HEK293 (cell line): ENCODE measurements at regions not wholly inside any gene's neighbourhood (a gene's known extent, or its start where the extent isn't known, plus 50 kb on each side); places are given as distances from the start of the nearest gene placed in this dataset.
A peak's percentile ranks its signal among the peaks of the same experiment; 100 is the strongest.
"Not testable (repeated sequence)": the region's sequence is repeated elsewhere in the genome, so short reads cannot be mapped to it uniquely, and the experiment has no call there.

ENCODE experiments used
- CTCF ChIA-PET: fragments of 350-600 bp; formaldehyde crosslinking; extraction: SDS; loops from one replicate; lab custom pipeline; 2021; ENCODE audit warnings: antibody characterized with exemption; lab: Yijun Ruan, JAX
- POLR2A ChIA-PET: fragments of 300-600 bp; formaldehyde crosslinking; extraction: SDS; loops from one replicate; lab custom pipeline; 2020; ENCODE audit warnings: antibody characterized with exemption, inconsistent platforms; lab: Yijun Ruan, JAX
- H3K27ac ChIP-seq: fragments of 200-500 bp; sonication (Bioruptor generic); 2 replicates; pipeline ENCODE4 v1.5.1; 2014; ENCODE audit warnings: low read depth, low read length, control low read depth, inconsistent platforms; ENCODE audit errors: extremely low read depth
- H3K36me3 ChIP-seq, 2 experiments: fragments of 200-500 bp in 1 of 2; sonication (Bioruptor generic) in 1 of 2; 1 replicate in 1 of 2; 2 replicates in 1 of 2; pipeline ENCODE4 v1.5.1; 2014 to 2017; ENCODE audit warnings: inconsistent platforms in 2 of 2, low read length in 2 of 2; ENCODE audit not compliant: control insufficient read depth in 2 of 2, insufficient read depth in 1 of 2
- H3K4me1 ChIP-seq: fragments of 200-500 bp; sonication (Bioruptor generic); 2 replicates; pipeline ENCODE4 v1.5.1; 2014; ENCODE audit warnings: mild to moderate bottlenecking, low read length, inconsistent platforms; ENCODE audit not compliant: control insufficient read depth, insufficient read depth
- H3K4me3 ChIP-seq: 2 replicates; pipeline ENCODE4 v1.5.1; 2011; ENCODE audit warnings: low read depth, mild to moderate bottlenecking, control low read depth, low read length, moderate library complexity
- H3K9me3 ChIP-seq: fragments of 200-500 bp; sonication (Bioruptor generic); 2 replicates; pipeline ENCODE4 v1.5.1; 2014; ENCODE audit warnings: low read depth, low read length, inconsistent platforms; ENCODE audit not compliant: control insufficient read depth, insufficient read depth
- GLIS1 ChIP-seq: fragments of 450-650 bp; formaldehyde crosslinking; IDR thresholded peaks from 2 replicates; pipeline ENCODE4 v1.5.1; 2016; ENCODE audit warnings: missing biosample characterization, missing genetic modification characterization
- GLIS2 ChIP-seq: fragments of 450-650 bp; formaldehyde crosslinking; IDR thresholded peaks from 2 replicates; pipeline ENCODE4 v1.5.1; 2016; ENCODE audit warnings: missing biosample characterization, missing genetic modification characterization
- MZF1 ChIP-seq: fragments of 450-650 bp; formaldehyde crosslinking; IDR thresholded peaks from 2 replicates; pipeline ENCODE4 v1.5.1; 2017; ENCODE audit warnings: missing biosample characterization, missing genetic modification characterization, borderline replicate concordance
- PATZ1 ChIP-seq: fragments of 450-650 bp; formaldehyde crosslinking; IDR thresholded peaks from 2 replicates; pipeline ENCODE4 v1.5.1; 2016; ENCODE audit warnings: missing biosample characterization, missing genetic modification characterization
- ZBTB20 ChIP-seq: fragments of 450-650 bp; formaldehyde crosslinking; IDR thresholded peaks from 2 replicates; pipeline ENCODE4 v1.5.1; 2016; ENCODE audit warnings: missing biosample characterization, missing genetic modification characterization
- ZBTB26 ChIP-seq: fragments of 450-650 bp; formaldehyde crosslinking; optimal IDR thresholded peaks from 2 replicates; pipeline ENCODE3; 2016; ENCODE audit warnings: missing biosample characterization, mild to moderate bottlenecking, missing genetic modification characterization
- ZFHX2 ChIP-seq: fragments of 450-650 bp; formaldehyde crosslinking; conservative IDR thresholded peaks from 2 replicates; pipeline ENCODE4 v1.5.1; 2016; ENCODE audit warnings: missing biosample characterization, missing genetic modification characterization
- ZNF561 ChIP-seq: fragments of 450-650 bp; IDR thresholded peaks from 2 replicates; pipeline ENCODE4 v1.5.1; 2018; ENCODE audit warnings: missing biosample characterization, missing genetic modification characterization, borderline replicate concordance
- ZNF692 ChIP-seq: fragments of 450-650 bp; formaldehyde crosslinking; IDR thresholded peaks from 2 replicates; pipeline ENCODE4 v1.5.1; 2016; ENCODE audit warnings: missing biosample characterization, missing genetic modification characterization
- ZSCAN30 ChIP-seq: fragments of 450-650 bp; IDR thresholded peaks from 2 replicates; pipeline ENCODE4 v1.5.1; 2018; ENCODE audit warnings: missing biosample characterization, mild to moderate bottlenecking, missing genetic modification characterization, moderate library complexity

DNA sequence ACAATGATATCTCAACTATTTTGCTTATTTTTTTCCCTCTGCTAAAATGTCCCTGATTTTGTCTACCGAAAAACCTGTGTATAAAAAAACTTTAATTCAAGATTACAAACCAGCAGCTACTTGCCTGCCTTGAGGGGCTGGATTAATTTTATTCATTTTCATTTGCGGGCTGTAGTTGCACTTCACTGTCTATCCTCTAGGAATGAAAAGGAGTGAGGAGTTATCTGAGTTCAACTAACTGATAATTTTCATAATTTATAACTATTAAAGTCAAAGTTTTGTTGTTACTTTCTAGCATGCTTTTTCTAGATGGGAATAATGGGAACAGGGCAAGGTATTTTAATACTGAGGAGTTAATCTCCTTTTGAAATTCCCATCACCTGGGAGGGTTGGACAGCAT is 50.3 kb upstream of the AGTPBP1 start:
- H3K4me3 ChIP-seq, H3K36me3 ChIP-seq, H3K9me3 ChIP-seq, H3K4me1 ChIP-seq, POLR2A ChIA-PET, H3K27ac ChIP-seq, CTCF ChIA-PET: not testable (repeated sequence)

DNA sequence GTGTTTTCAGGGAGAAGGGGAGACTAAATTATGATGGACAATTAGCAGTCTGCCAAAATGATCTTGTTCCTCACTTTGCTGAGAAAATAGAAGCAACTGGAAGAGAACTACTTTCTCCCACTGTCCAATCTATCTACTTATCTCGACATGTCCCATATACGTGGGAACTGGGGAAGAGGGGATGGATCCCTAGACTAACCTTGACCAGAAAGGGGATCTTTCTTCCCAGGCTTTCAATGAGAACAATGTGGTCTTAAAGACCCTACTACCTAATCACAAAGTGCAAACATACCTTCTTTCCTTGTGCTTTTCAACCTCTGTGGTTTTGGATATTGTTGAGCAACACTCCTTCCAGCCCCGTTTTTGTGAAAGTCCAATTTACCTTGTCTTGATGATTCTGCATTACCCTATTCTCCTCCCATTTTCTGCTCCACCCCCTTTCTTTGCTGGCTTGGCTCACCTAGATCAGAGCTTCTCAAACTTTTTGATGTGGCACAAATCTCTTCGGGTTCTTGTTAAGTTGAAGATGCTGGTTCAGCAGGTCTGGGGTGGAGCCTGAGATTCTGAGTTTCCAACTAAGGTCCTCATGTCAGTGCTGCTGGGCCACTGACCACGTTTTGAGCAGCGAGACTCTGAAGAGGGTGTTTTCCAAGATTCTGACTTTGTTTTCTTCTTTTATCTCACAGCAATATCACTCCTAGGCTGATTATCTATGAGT is 61.4 kb upstream of the AGTPBP1 start:
- not testable (repeated sequence) for H3K27ac ChIP-seq
- peak; percentile 91 for TF ChIP-seq MZF1
- TF ChIP-seq, all 188 proteins: peak for 1; not testable (repeated sequence) for 187
- H3K4me1 ChIP-seq, POLR2A ChIA-PET, CTCF ChIA-PET, H3K9me3 ChIP-seq, H3K4me3 ChIP-seq: not testable (repeated sequence)
- peaks cover 8 to 12% of the 10 kb centered on the region in 2 experiments; a peak in 2 of 3 replicates for H3K36me3 ChIP-seq

DNA sequence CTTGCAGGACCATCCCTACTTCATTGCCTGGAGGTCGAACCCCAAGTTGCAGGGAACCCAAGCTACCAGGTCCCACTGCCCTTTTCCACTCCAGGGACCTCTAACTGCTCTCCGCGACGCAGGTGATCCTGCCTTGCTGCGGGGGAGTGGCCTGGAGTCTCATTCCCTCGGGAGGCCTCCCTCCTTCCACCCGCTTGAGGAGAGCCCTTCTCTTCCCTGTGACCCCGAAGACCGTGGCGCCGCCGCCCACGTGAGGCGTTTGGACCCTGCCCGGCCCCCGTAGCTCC is 63.0 kb upstream of the AGTPBP1 start:
- peaks cover 11 to 27% of the 10 kb centered on the region in 2 experiments; a peak in 2 of 3 replicates for H3K36me3 ChIP-seq
- H3K9me3 ChIP-seq, H3K27ac ChIP-seq, H3K4me1 ChIP-seq, POLR2A ChIA-PET: not testable (repeated sequence)
- peak overlapping the region; percentile 85 for H3K4me3 ChIP-seq
- CTCF ChIA-PET: interaction anchor here (0.6 kb wide), 1 partner anchor 68 kb away, joined by 5 read pairs; no protein-coding TSS in a partner anchor

DNA sequence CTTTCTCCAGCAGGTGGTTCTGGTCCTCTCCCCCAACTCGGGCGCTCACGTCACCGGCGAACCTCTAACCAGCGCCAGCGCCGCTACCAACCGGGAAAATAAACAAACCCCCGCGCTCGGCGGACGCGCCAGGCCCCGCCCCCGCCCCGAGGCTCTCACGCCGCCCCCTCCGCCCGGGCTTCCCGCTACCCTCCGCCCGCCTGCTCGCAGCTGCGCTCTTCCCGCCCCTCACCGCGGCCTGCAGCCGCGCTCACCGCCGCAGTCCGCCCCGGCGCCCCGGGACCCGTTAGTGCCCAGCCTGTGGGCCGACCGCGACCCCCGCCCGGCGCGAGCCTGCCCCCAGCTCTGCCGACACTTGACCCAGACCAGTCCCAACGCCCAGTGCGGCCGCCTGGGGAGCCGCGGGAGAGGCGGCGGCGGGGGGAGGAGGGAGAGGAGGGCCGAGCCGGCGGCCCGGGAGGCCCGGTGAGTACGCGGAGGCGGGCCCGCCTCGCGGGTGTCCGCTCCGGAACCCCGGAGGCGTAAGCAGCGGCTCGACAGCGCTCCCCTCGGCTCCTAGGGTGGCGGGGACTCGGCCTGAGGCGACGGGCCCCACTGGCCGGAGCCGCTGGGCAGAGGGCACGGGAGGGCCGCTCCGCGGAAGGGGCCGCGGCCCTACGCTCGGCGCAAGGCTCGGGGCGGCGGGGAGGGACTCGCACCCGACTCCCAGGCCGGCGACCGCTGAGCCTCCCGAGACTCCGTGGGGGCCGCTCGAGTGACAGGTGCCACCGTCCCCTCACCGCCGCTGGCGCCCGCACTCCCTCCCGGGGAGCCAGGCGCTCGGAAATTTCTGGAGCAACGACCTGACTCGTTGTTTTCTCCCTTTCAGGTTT is 63.6 kb upstream of the AGTPBP1 start:
- TF ChIP-seq ZNF692 (peak; percentile 76), PATZ1 (0 out of 2 replicates have a peak, but pooled peaks have one; percentile 18), ZSCAN30 (tag by site-specific recombination) (0 out of 2 replicates have a peak, but pooled peaks have one; percentile 38), ZFHX2 (tag by site-specific recombination) (peak; percentile 14; the same call in 1 of the 2 replicates), ZBTB26 (peak; percentile 65), ZNF561 (tag by site-specific recombination) (0 out of 2 replicates have a peak, but pooled peaks have one; percentile 43), GLIS2 (peak; percentile 25; the same call in 1 of the 2 replicates), GLIS1 (peak; percentile 80), ZBTB20 (tag by site-specific recombination) (peak; percentile 45; the same call in 1 of the 2 replicates)
- CTCF ChIA-PET: interaction anchor here (0.6 kb wide), 1 partner anchor 69 kb away, joined by 5 read pairs; no protein-coding TSS in a partner anchor
- peak overlapping the region; percentile 86 for H3K27ac ChIP-seq
- H3K9me3 ChIP-seq, H3K4me1 ChIP-seq, POLR2A ChIA-PET: not testable (repeated sequence)
- H3K36me3 ChIP-seq: peaks cover 11 to 32% of the 10 kb centered on the region in 2 experiments; a peak in 2 of 3 replicates
- H3K4me3 ChIP-seq: peak overlapping the region; percentile 85

- H3K27ac ChIP-seq, H3K9me3 ChIP-seq, POLR2A ChIA-PET, H3K4me1 ChIP-seq, H3K4me3 ChIP-seq: not testable (repeated sequence)
- peaks cover 11 to 37% of the 10 kb centered on the region in 2 experiments; a peak in 2 of 3 replicates for H3K36me3 ChIP-seq
- CTCF ChIA-PET: interaction anchor here (0.6 kb wide), 1 partner anchor 832 kb away, joined by 3 read pairs; no protein-coding TSS in a partner anchor
Measured at GRCh38 chr9:85808329-85808728, 66.6 kb upstream of the AGTPBP1 start.
